ENCODE measurements at regions not wholly inside any gene's neighbourhood (a gene's known extent, or its start where the extent isn't known, plus 50 kb on each side); places are given as distances from the start of the nearest gene placed in this dataset.

- TF ChIP-seq CTCF (IDR thresholded peaks at IDR 0.05; ENCODE audit: low read depth, low read length), result no peak
- TF ChIP-seq POLR2A (IDR thresholded peaks at IDR 0.05; ENCODE audit: extremely low read depth, insufficient read length), result no peak
Measured at GRCh38 chr12:91975891-91976290, 169.8 kb downstream of the BTG1 start.
